Tibial nerve (tissue), 4 donors: ENCODE measurements at regions not wholly inside any gene's neighbourhood (a gene's known extent, or its start where the extent isn't known, plus 50 kb on each side); places are given as distances from the start of the nearest gene placed in this dataset.

Experiments
- EP300 ChIP-seq, 2 donors: sonication (generic); formaldehyde crosslinking; IDR thresholded peaks; one replicate each; pipeline ENCODE4 v1.6.1; 2017; ENCODE audit warnings: antibody characterized with exemption in 2 of 2, mild to moderate bottlenecking in 1 of 2
- POLR2A ChIP-seq, 2 donors: fragments of 450-650 bp; IDR thresholded peaks; one replicate each; pipeline ENCODE4 v1.6.1; 2017; ENCODE audit warnings: antibody characterized with exemption in 2 of 2, mild to moderate bottlenecking in 2 of 2, moderate library complexity in 2 of 2
- TF ChIP-seq, protein P1 (sequence below), 5 experiments: fragments of 200-600 bp in 3 of 5; fragments of 450-650 bp in 2 of 5; sonication (generic) in 3 of 5; IDR thresholded peaks; one replicate each; pipeline ENCODE4 v1.5.1; 2016 to 2019; ENCODE audit warnings: antibody characterized with exemption in 5 of 5, mild to moderate bottlenecking in 3 of 5, moderate library complexity in 2 of 5

DNA sequence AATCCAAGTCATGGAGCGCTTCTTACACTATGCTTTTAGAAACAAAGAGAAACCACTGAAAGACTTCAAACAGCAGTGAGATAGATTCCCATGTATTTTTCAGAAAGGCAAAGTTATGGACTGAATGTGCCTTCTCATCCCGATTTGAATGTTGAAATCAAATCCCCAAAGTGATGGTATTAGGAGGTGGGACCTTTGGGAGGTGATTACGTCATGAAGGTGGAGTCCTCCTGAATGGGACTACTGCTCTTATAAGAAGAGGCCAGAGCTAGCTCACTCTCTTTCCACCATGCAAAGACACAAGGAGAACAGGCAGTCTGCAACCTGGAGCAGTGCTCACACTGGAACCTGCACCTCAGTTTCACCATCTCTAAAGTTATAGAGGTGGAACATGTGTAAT lies 1279.8 kb downstream of the GATA3 start:
- TF ChIP-seq, protein P1, sequence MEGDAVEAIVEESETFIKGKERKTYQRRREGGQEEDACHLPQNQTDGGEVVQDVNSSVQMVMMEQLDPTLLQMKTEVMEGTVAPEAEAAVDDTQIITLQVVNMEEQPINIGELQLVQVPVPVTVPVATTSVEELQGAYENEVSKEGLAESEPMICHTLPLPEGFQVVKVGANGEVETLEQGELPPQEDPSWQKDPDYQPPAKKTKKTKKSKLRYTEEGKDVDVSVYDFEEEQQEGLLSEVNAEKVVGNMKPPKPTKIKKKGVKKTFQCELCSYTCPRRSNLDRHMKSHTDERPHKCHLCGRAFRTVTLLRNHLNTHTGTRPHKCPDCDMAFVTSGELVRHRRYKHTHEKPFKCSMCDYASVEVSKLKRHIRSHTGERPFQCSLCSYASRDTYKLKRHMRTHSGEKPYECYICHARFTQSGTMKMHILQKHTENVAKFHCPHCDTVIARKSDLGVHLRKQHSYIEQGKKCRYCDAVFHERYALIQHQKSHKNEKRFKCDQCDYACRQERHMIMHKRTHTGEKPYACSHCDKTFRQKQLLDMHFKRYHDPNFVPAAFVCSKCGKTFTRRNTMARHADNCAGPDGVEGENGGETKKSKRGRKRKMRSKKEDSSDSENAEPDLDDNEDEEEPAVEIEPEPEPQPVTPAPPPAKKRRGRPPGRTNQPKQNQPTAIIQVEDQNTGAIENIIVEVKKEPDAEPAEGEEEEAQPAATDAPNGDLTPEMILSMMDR (IDR thresholded peaks at IDR 0.05): no peak
- TF ChIP-seq POLR2A (IDR thresholded peaks at IDR 0.05) (no peak), EP300 (IDR thresholded peaks at IDR 0.05) (no peak)
